GM18498 (cell line): ENCODE measurements at regions not wholly inside any gene's neighbourhood (a gene's known extent, or its start where the extent isn't known, plus 50 kb on each side); places are given as distances from the start of the nearest gene placed in this dataset.
A peak's percentile ranks its signal among the peaks of the same experiment; 100 is the strongest.

Experiments used
- ATAC-seq: cut with Tn5 transposase; IDR thresholded peaks from one replicate; pipeline ENCODE4 v1.9.1; 2021; ENCODE audit warnings: mild to moderate bottlenecking, moderate library complexity; ENCODE audit not compliant: unreplicated experiment

DNA sequence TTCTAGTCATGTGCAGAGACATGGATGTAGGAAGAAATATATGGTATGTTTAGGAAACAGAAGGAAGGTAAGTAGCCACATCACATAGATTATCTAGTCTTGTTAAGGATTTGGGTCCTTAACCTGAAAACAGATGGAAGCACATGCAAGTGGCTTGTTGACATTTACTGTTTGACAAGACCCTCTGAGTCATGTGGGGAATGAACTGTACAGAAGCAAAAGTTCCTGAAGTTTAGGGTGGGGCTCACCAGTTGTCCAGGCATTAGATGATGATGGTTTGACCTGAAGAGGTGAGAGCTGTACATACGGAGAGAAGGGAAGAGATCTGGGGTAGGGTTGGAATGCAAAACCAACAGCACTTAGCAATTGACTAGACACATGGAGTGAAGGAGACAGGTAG is 281.1 kb upstream of the GRIP1 start:
- no peak for ATAC-seq

DNA sequence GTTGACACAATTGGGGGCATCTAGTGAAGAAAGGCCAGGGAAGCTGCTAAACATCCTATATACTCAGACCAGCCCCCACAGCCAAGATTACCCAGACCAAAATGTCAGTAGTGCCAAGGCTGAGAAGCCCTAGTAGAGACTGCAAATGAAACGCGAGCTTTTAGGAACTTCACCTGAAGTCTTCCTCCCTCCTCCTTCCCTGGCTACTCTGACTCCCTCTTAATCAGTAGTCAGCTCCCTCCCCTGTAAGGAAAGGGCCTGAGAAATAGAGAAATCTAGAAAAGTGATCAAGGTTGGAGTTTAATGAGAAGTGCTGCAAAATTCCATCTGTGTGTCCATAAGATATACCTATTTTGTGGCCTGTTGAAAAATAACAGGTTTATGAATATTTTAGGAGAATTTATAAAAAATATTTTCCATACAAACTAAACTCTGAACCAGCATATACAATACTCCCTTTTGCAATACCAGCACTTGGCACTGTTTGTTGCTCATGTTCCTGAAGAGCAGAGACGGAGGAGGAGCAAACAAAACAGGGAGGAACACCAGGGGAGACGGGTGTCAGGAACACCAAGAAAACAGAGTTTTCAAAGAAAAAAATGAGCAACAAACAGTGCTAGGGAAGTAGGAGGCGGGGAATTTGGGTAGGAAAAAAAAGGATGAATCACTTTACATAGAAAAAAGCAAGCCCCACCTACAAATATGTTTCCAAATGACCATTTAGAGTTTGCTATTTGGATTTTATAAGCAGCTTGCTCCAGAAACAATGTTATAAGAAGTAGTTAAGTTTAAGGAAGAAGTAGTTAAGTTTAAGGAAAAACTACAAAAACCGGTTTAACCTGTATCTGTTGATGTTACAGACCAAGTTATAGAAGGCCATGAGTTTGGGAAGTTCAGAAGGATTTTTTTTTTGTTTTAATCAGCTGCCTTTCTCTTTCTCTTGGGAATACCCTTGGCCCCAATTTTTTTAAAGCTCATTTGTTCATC is 282.1 kb upstream of the GRIP1 start:
- ATAC-seq, result no peak

DNA sequence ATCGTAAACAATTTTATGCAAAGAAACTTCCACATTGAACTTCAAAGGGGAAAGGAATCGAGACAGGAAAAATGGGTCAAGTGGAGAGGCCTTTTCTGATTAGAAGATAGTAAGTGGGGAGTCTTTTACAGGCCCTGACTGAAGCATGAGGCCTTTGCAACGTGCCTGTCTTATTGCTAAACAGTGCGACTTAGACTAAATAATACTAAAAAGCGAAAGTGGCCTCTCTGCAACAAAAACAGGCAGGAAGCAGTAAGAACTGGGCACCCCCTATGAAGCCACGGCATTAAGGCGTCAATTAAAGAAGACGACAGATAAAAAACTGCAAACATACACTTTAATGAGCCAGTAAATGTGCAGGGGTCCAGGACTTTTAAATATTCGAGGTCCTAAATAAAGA is 283.4 kb upstream of the GRIP1 start:
- ATAC-seq, result no peak

DNA sequence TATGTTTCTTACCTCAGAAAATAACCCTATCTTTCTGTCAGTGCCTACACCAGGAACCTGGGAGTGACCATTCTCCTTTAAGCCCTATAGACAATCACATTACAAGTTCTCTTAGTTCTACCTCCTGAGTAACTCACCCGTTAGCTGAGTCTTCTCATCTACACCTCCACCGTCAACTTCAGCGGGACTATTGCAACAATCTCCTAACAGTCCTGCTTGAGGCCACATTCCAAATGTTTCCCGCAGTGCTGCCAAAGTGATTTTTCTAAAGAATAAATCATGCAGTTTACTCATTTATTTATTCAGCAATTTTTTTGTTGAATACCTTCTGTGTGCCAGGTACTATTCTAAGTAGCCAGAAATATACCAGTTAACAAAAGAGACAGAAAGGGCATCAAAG is 285.0 kb upstream of the GRIP1 start:
- ATAC-seq, result no peak

DNA sequence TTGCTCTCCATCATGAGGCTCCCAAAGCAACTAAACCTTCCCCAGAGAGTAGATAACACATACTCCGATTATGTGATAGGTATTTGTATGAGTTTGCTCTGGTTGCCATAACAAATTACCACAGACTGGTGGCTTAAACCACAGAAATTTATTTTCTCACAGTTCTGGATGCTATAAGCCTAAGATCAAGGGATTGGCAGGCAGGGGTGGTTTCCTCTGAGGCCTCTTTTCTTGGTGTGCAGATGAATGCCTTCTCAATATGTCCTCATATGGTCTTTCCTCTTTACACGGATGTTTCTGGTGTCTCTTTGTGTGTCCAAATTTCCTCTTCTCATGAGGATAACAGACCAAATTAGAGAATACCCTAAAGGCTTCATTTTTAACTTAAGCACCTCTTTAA is 285.8 kb upstream of the GRIP1 start:
- no peak for ATAC-seq

DNA sequence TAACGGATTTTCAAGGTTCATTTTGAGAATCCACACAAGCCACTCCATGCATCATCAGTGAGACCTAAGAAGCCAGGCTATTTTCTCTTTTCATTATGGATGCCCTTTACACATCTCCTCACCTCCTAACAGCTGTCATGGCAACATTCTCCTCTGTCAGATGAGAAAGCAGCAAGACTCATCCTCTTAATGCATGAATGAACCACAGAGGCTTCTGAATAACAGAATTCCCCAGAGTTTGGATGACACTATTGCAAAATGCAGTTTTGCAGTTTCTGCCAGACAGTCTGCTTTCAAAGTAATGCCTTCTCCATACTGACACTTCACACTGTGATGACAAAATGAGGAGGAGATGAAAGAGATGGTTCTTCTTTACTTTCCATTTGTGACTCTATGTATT is 286.7 kb upstream of the GRIP1 start:
- ATAC-seq, result no peak

DNA sequence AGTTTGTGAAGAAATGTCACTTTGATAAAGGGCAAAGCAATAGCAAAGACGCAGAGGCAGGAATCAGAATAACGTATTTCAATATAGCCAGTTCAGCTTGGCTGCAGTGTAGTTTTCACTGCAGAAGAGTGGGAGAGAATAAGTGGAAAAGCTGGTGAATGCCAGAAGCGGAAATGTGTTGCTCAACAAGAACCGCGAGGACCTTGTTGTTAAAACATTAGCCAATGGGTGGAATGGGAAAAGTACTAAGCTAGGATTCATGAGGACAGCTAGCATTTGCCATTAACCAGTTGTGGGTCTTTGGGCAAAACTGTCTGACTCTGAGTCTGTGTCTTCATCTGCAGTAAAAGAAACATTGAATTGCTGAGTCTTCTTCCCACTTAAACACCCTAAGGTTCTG is 292.9 kb upstream of the GRIP1 start:
- no peak for ATAC-seq

DNA sequence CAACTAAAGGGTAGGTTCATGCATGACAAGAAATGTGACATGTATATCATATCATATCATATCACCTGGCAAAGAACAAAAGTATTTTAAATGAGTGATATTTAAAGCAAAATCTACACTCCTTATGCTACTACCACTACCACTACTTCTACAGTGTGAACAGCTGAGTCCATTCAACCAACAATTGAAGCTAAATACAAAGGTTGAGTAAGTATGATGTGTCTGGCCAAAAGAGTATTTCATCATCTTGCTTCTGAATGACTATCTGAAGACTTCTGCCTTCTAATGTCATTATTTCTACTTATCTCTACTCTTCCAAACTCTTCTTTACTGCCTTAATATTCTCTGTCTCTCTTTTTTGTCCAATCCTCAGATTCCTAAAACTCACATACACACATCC is 292.6 kb upstream of the CAND1 start:
- no peak for ATAC-seq

DNA sequence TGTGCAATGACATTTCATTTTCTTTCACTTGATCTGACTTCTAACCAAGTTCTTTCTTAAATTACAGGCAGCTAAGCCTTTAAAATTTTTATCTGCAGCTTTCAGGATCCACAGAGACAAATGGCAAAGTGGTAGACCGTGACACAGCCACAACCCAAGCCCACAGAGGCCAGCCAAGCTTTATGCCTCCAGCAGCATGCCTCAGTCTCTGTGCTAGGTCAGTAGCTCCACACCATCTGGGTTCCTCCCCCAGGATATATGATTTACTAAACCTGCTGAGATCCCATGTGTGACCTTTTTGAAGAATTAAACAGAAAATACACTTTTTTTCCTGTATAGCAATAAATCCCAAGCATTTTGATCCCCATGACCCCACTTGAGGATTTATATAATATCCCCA is 290.4 kb upstream of the CAND1 start:
- no peak for ATAC-seq

DNA sequence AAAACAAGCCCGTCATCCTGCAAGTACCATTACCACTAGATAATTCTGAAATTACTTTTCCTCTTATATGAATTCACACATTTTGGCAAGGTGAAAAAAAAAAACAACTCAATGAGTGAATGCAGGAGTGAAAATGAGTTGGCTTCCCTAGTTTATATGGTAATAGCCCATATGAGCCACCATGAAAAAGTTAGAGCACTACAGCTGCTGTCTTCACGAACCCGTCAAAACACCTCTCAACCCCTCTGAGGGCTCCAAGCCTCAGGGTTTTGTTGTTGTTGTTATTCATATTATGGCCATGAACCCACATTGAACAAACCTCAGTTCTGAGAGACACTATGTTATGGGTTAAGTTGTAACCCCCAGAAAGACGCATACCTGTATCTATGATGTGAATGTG is 289.9 kb upstream of the CAND1 start:
- ATAC-seq, result no peak

DNA sequence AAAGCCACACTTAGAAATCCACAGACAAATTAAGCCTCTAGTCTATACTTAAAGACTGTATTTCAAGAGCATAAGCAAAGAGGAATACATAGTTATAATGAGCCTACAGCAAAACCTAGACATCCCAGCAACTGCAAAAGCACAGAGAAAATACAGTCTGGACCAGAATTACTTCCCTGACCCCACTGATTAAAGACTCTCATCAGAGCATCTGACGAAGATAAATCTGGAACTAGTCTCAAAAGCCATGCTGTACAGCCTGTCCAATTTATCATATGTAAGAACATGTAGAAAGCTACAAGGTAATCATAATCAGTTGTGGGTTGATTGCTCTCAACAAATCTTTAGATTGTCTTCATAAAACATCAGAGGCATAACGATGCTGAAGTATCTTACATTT is 285.1 kb upstream of the CAND1 start:
- ATAC-seq, result no peak

DNA sequence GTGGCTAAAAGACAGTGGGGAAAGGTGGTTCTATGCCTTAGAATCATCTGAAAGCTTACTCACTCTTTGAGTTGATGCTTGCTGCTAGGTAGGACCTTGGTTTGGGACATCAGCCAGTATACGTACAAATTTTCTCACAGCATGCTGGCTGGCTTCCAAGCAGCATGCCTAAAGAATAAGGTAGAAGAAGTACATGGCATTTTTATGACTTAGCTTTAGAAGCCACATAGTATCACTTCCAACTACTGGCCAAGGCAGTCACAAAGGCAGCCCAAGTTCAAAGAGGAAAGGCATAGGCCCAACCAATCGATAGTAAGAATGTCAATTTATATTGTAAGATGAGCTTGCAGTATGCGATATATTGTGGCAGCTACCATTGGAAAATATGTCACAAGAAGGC is 284.2 kb upstream of the CAND1 start:
- no peak for ATAC-seq

DNA sequence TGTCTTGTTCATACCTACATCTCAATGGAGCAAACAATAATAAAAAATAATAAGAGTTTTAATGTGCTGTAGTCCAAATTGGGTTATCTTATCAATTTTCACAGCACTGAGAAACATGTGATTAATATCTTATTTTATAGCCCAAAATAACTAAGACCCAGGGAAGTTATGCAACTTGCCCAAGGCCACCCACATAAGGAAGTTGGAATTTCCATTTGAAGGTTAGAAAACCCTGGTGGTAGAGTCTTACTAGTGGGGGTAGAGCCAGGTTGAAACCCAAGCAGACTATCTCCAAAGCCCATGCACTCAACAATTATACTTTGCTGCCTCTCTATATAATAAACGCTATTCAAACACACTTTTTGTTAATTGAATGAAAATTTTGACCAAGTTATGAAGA is 270.0 kb upstream of the CAND1 start:
- no peak for ATAC-seq

DNA sequence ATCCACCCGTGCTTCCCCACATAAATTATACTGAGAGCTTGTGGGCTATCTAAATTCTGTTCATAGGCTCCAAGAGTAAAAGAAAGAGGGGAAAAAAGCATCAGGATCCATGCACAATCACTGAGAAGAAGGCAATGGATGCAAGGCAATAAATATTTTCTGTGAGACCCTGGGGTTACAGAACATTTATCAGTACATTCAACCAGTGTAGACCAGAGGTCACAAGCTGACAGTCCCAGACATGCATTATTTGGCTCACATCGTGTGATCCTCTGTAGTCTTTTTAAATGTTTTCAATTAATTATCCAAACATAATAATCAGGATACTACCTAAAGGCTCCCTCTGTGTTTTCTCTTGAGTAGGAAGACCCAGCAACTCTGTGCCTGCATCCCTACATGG is 267.9 kb upstream of the CAND1 start:
- no peak for ATAC-seq

DNA sequence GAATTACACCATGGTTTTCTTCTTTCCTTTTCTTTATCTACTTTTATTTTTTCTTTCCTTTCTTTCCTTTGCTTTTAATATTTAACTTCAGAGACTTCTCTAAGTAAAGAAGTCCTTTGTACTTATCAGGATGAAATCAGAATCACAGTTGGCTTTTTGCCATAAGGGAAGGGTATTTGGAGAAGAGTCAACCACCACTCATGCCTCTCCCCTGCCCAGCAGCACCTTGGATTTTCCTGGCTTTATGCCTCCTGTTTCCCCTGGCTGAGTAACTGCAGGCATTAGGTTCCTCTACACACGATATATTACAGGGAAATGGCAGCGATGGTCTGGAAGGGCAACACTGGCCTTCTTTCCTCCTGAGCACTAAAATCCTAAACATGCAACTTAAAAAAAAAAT is 266.4 kb upstream of the CAND1 start:
- ATAC-seq, result no peak

DNA sequence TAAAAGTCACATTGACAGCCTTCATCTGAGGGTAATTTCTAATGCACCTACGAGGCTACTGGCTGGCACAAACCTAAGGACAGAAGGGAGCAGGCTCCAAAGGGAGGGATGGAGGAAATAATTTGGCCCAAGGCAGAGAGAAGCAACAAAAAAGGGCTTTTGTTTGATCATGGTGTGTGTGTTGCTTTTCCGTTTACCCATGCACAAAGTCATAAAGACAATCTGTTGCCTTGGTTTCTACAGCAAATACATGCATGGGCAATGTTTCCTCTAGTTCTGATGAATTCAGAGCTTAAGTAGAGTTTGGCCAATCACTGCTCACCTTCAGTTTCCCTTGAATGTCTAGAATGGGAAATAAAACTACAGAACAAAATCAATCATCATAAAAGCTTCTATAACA is 262.5 kb upstream of the CAND1 start:
- ATAC-seq, result no peak

DNA sequence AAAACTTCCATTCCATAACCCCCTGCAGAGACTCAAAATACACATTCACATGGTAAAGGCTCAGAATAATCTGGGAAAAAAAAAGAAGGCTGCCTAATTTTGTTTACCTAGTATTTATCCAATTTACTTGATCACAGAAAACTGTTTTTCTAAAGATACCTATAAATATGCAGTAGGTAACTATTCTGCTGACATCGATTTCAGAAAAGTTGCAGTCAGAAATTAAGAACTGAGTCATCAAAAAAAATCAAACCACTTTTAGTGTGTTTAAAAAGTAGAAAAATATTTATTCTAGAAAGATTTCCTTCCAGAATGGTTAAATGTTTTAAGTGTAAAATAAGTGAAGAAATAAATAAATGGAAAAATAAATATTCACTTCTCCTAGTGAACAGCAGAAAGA is 254.5 kb upstream of the CAND1 start:
- no peak for ATAC-seq

DNA sequence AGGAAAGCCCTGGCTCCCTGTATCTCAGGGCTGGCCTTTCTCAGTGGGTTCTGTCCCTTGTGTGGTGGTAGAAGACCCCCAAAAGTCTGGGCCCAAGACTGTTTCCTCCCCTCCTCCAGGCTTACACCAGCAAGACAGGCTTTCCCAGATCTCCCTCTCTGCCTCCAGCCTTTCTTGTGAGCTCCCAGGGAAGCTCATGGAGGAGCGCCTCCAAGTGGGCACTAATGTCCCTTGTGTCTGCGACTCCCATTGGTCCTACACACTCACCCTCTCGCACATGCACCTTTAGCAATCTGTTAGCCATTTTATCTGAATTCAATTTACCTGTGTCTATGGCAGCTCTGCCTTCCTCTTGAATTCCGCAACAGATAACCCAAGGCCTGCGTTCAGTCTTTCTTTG is 251.1 kb upstream of the CAND1 start:
- no peak for ATAC-seq

DNA sequence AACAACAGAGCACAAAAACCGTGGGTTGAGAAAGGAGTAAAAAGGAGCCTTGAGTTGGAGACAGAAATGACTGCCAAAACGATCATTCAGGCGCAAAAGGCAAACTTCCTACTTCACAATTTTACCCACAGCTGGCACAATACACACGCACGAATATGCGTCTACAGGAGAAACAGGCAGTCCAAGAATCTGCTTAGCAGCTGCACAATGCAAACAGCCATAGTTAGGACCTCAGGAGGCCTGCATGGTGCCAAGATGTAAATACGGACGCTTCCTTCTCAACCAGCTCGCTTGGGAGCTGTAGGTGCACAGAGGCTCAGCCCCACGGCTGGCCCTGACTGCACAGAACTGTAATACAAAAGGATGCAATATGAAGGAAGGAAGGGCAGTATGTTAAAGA is 250.1 kb upstream of the CAND1 start:
- no peak for ATAC-seq

DNA sequence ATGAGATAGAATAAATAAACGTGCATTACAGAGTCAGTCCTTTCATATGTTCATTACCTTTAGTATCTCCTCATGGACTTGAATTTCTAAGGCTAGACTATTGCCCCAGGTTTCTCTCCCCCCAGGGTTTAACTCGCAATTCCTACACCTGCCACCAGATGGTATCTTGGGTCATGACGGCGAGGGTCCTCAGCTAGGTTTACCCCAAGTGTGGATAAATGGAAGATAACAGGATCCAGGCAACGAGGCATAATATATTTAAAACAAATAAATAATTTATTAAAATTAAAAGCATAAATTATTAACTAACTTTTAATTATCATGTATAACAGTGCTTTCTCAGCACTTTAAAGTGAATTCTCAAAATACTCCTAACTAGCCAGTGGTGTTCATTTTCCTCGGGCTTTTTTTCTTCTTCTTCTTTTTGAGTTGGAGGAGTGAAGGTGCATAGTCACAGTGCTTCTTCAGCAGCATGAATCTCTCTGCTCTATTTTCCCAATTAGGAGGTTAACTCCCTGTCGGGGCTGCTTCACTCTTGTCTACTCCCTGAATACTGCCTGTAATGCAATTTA is 243.5 kb upstream of the CAND1 start:
- ATAC-seq, result peak; percentile 78

DNA sequence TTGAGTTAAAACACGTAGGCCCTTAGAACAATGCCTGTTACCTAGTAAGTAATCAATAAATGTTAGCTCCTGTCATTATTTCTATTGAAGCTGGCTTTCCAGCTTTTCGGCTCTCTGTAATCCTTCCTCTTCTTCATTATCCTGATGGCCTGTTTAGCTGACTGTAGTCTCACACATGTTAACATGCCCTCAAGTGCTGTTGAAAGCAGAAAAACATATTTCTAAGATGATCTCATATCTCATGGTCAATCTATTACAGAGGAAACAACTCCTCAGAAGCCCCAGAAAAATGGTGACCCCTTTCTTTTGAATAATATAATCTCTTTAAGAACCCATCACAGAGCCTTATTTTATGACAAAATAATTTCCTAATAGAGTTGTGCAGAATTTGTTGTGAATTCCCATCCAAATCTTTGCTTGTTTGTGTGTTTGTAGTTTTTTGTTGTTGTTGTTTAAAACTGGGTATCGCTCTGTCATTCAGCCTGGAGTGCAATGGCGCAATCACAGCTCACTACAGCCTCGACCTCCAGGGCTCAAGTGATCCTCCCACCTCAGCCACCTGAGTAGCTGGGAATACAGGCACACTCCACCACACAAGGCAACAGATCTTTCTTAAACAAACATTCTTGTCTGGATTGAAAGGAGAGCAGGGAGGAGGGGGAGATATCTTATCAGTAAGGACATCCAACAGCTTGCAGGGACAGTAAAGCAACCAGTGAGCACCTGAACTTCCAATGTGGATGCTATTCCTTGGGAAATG is 242.5 kb upstream of the CAND1 start:
- ATAC-seq, result no peak

DNA sequence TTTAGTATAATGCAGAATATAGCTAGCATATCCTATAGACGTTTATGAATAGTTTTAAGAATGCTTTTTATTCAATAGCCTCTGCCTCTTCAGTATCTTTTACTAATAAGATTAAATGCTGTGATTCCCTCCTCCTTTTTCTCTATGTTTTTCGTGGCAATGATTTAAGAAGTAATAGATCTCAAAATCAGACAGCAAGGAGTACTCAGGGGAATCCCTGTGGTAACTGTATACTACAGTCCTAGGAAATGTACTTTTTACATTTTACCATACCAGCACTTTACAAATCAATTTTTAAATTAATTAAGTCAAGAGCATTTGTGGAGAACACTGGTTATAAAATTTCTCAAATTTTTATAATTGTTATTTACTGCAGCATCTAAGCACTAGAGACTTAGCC is 240.6 kb upstream of the CAND1 start:
- no peak for ATAC-seq
